Trophoblast cell (in vitro differentiated cells and primary cell): ENCODE measurements at regions not wholly inside any gene's neighbourhood (a gene's known extent, or its start where the extent isn't known, plus 50 kb on each side); places are given as distances from the start of the nearest gene placed in this dataset.
"Not testable (repeated sequence)": the region's sequence is repeated elsewhere in the genome, so short reads cannot be mapped to it uniquely, and the experiment has no call there.

Source experiments
- DNase-seq, 2 donors: peaks; one replicate each; pipeline ENCODE4 v3.0.0-alpha.2; 2016
- H2AFZ ChIP-seq: 2 replicates; pipeline ENCODE4 v1.6.1; 2013; ENCODE audit warnings: low read length, moderate library complexity, mild to moderate bottlenecking; ENCODE audit not compliant: insufficient read depth, poor library complexity
- H2AK5ac ChIP-seq: 2 replicates; pipeline ENCODE4 v1.6.1; 2013; ENCODE audit warnings: mild to moderate bottlenecking, low read length
- H2BK120ac ChIP-seq: 2 replicates; pipeline ENCODE4 v1.6.1; 2013; ENCODE audit warnings: low read length, mild to moderate bottlenecking, moderate library complexity; ENCODE audit not compliant: insufficient read depth, poor library complexity
- H2BK12ac ChIP-seq: 2 replicates; pipeline ENCODE4 v1.6.1; 2013; ENCODE audit warnings: mild to moderate bottlenecking, low read length, moderate library complexity
- H2BK5ac ChIP-seq: 2 replicates; pipeline ENCODE4 v1.6.1; 2013; ENCODE audit warnings: low read length, low read depth, moderate library complexity, mild to moderate bottlenecking; ENCODE audit not compliant: poor library complexity
- H3K14ac ChIP-seq: 2 replicates; pipeline ENCODE4 v1.6.1; 2013; ENCODE audit warnings: mild to moderate bottlenecking, low read length
- H3K18ac ChIP-seq: 2 replicates; pipeline ENCODE4 v1.6.1; 2013; ENCODE audit warnings: mild to moderate bottlenecking, low read length
- H3K23ac ChIP-seq: 2 replicates; pipeline ENCODE4 v1.6.1; 2013; ENCODE audit warnings: low read length
- H3K27ac ChIP-seq: 2 replicates; pipeline ENCODE4 v1.5.1; 2013; ENCODE audit warnings: low read depth, mild to moderate bottlenecking, inconsistent platforms, low read length, moderate library complexity
- H3K27me3 ChIP-seq: 2 replicates; pipeline ENCODE4 v1.6.1; 2013; ENCODE audit warnings: inconsistent platforms, mild to moderate bottlenecking, low read length, moderate library complexity; ENCODE audit not compliant: insufficient read depth
- H3K36me3 ChIP-seq, 2 experiments: 1 replicate in 1 of 2; 2 replicates in 1 of 2; pipeline ENCODE4 v1.6.1; 2013; ENCODE audit warnings: low read length in 2 of 2, mild to moderate bottlenecking in 2 of 2, moderate library complexity in 1 of 2; ENCODE audit not compliant: insufficient read depth in 2 of 2, control insufficient read depth in 1 of 2
- H3K4ac ChIP-seq: 2 replicates; pipeline ENCODE4 v1.6.1; 2013; ENCODE audit warnings: low read depth, mild to moderate bottlenecking, low read length, moderate library complexity
- H3K4me1 ChIP-seq, 2 experiments: 1 replicate in 1 of 2; 2 replicates in 1 of 2; pipeline ENCODE4 v1.6.1; 2013; ENCODE audit warnings: low read length in 2 of 2, mild to moderate bottlenecking in 2 of 2, moderate library complexity in 1 of 2; ENCODE audit not compliant: insufficient read depth in 2 of 2, control insufficient read depth in 1 of 2
- H3K4me2 ChIP-seq: 2 replicates; pipeline ENCODE4 v1.6.1; 2013; ENCODE audit warnings: inconsistent platforms, mild to moderate bottlenecking, low read length, moderate library complexity
- H3K4me3 ChIP-seq: 2 replicates; pipeline ENCODE4 v1.5.1; 2013; ENCODE audit warnings: mild to moderate bottlenecking, low read depth, low read length, inconsistent platforms
- H3K79me1 ChIP-seq: one replicate; pipeline ENCODE4 v1.6.1; 2013; ENCODE audit warnings: low read length
- H3K79me2 ChIP-seq: 2 replicates; pipeline ENCODE4 v1.6.1; 2013; ENCODE audit warnings: low read length, mild to moderate bottlenecking; ENCODE audit not compliant: control insufficient read depth, insufficient read depth, poor library complexity
- H3K9ac ChIP-seq: 2 replicates; pipeline ENCODE4 v1.6.1; 2013; ENCODE audit warnings: mild to moderate bottlenecking, low read length
- H3K9me3 ChIP-seq: 2 replicates; pipeline ENCODE4 v1.6.1; 2013; ENCODE audit warnings: low read depth, mild to moderate bottlenecking, control low read depth, inconsistent platforms, low read length; ENCODE audit not compliant: insufficient read depth
- H4K12ac ChIP-seq: 2 replicates; pipeline ENCODE4 v1.6.1; 2013; ENCODE audit warnings: low read depth, mild to moderate bottlenecking, low read length, moderate library complexity
- H4K8ac ChIP-seq: 2 replicates; pipeline ENCODE4 v1.6.1; 2013; ENCODE audit warnings: low read depth, mild to moderate bottlenecking, low read length, moderate library complexity
- H4K91ac ChIP-seq: one replicate; pipeline ENCODE4 v1.6.1; 2013; ENCODE audit warnings: low read depth, mild to moderate bottlenecking, low read length, moderate library complexity
- WGBS: extraction: QIAGEN DNeasy Blood & Tissue Kit; methylation state at CpG from one replicate; pipeline ENCODE4 v1.1.7; 2013; ENCODE audit warnings: missing lambda C conversion rate; ENCODE audit not compliant: insufficient read length, insufficient coverage; ENCODE audit errors: extremely low coverage; 5-methylcytosine and 5-hydroxymethylcytosine counted together

DNA sequence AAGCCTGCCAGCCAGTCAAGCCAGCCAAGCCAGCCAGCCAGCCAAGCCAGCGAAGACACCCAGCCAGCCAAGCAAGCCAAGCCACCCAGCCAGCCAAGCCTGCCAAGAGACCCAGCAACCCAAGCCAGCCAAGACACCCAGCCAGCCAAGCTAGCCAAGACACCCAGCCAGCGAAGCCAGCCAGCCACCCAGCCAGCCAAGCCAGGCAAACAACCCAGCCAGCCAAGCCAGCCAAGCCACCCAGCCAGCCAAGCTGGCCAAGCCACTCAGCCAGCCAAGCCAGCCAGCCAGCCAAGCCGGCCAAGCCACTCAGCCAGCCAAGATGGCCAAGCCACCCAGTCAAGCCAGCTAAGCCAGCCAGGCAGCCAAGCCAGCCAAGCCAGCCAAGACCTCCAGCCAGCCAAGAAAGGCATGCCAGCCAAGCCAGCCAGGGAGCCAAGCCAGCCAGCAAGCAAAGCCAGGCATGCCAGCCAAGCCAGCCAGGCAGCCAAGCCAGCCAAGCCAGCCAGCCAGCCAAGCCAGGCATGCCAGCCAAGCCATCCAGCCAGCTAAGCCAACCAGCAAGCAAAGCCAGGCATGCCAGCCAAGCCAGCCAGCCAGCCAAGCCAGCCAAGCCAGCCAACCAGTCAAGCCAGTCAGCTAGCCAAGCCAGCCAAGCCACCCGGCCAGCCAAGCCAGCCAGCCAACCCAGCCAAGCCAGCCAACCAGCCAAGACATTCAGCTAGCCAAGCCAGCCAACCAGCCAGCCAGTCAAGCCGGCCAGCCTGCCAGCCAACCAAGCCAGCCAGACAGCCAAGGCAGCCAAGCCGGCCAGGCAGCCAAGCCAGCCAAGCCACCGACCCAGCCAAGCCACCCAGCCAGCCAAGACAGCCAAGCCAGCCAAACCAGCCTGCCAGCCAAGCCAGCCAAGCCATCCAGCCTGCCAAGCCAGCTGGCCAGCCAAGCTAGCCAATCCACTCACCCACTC, 323.8 kb upstream of the PLGLB2 start:
- no CpG with 5 or more reads among the region's 7 CpGs for WGBS
- not testable (repeated sequence) for H2AFZ ChIP-seq, H3K79me2 ChIP-seq, H3K9ac ChIP-seq, H2BK12ac ChIP-seq, H3K14ac ChIP-seq, H3K36me3 ChIP-seq, H3K9me3 ChIP-seq, H2AK5ac ChIP-seq, H3K4me2 ChIP-seq, H3K79me1 ChIP-seq, DNase-seq, H4K91ac ChIP-seq, H3K4me1 ChIP-seq, H2BK120ac ChIP-seq, H3K27me3 ChIP-seq, H3K27ac ChIP-seq, H3K23ac ChIP-seq, H4K12ac ChIP-seq, H4K8ac ChIP-seq, H2BK5ac ChIP-seq, H3K18ac ChIP-seq, H3K4me3 ChIP-seq, H3K4ac ChIP-seq

DNA sequence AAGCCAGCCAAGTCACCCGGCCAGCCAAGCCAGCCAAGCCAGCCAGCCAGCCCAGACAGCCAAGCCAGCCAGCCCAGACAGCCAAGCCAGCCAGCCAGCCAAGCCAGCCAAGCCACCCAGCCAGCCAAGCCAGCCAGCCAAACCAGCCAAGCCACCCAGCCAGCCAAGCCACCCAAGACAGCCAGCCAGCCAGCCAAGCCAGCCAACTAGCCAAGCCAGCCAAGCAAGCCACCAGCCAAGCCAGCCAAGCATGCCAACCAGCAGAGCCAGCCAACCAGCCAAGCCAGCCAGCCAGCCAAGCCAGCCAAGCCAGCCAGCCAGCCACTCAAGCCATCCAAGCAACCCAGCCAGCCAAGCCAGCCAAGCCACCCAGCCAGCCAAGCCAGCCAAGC, 323.1 kb upstream of the PLGLB2 start:
- H3K14ac ChIP-seq, H3K9me3 ChIP-seq, H3K27ac ChIP-seq, H3K18ac ChIP-seq, H3K79me2 ChIP-seq, H2AFZ ChIP-seq, H4K8ac ChIP-seq, H3K4me1 ChIP-seq, H2BK5ac ChIP-seq, H2BK120ac ChIP-seq, H2BK12ac ChIP-seq, H3K79me1 ChIP-seq, H3K4me2 ChIP-seq, DNase-seq, H3K23ac ChIP-seq, H3K27me3 ChIP-seq, H3K4ac ChIP-seq, H3K4me3 ChIP-seq, H2AK5ac ChIP-seq, H3K36me3 ChIP-seq, H3K9ac ChIP-seq, H4K91ac ChIP-seq, H4K12ac ChIP-seq: not testable (repeated sequence)
- no CpG with 5 or more reads among the region's 1 CpG for WGBS

DNA sequence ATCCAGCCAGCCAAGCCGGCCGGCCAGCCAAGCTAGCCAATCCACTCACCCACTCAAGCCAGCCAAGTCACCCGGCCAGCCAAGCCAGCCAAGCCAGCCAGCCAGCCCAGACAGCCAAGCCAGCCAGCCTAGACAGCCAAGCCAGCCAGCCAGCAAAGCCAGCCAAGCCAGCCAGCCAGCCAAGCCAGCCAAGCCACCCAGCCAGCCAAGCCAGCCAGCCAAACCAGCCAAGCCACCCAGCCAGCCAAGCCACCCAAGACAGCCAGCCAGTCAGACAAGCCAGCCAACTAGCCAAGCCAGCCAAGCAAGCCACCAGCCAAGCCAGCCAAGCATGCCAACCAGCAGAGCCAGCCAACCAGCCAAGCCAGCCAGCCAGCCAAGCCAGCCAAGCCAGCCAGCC, 322.7 kb upstream of the PLGLB2 start:
- H3K18ac ChIP-seq, H3K79me1 ChIP-seq: not testable (repeated sequence)
- WGBS = no CpG with 5 or more reads among the region's 3 CpGs

DNA sequence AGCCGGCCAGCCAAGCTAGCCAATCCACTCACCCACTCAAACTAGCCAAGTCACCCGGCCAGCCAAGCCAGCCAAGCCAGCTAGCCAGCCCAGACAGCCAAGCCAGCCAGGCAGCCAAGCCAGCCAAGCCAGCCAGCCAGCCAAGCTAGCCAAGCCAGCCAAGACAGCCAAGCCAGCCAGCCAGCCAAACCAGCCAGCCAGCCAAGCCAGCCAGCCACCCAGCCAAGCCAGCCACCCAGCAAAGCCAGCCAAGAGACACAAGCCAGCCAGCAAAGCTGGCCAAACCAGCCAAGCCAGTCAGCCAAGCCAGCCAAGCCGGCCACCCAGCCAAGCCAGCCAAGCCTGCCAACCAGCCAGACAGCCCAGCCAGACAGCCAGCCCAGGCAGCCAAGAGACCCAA, 322.2 kb upstream of the PLGLB2 start:
- H3K79me2 ChIP-seq, H3K9me3 ChIP-seq, H3K23ac ChIP-seq, H4K91ac ChIP-seq, H3K27ac ChIP-seq, H3K18ac ChIP-seq, H3K27me3 ChIP-seq, H3K14ac ChIP-seq, H4K12ac ChIP-seq, H2BK5ac ChIP-seq, H2AFZ ChIP-seq, H3K4me1 ChIP-seq, H2BK12ac ChIP-seq, H3K36me3 ChIP-seq, H3K9ac ChIP-seq, H2BK120ac ChIP-seq, H4K8ac ChIP-seq, H3K4me3 ChIP-seq, H3K4me2 ChIP-seq, H3K79me1 ChIP-seq, H2AK5ac ChIP-seq, DNase-seq, H3K4ac ChIP-seq: not testable (repeated sequence)
- no CpG with 5 or more reads among the region's 3 CpGs for WGBS

More for the DNA sequence above, 322.7 kb upstream of the PLGLB2 start:
- not testable (repeated sequence) for H3K23ac ChIP-seq, H2BK12ac ChIP-seq, H3K27me3 ChIP-seq, DNase-seq, H3K4me2 ChIP-seq, H3K4me1 ChIP-seq, H4K12ac ChIP-seq, H2AFZ ChIP-seq, H2BK5ac ChIP-seq, H4K8ac ChIP-seq, H3K27ac ChIP-seq, H3K4me3 ChIP-seq, H3K79me2 ChIP-seq, H3K9me3 ChIP-seq, H2BK120ac ChIP-seq, H3K4ac ChIP-seq, H3K36me3 ChIP-seq, H2AK5ac ChIP-seq, H4K91ac ChIP-seq, H3K9ac ChIP-seq, H3K14ac ChIP-seq
